ENCODE measurements at regions not wholly inside any gene's neighbourhood (a gene's known extent, or its start where the extent isn't known, plus 50 kb on each side); places are given as distances from the start of the nearest gene placed in this dataset.

DNA sequence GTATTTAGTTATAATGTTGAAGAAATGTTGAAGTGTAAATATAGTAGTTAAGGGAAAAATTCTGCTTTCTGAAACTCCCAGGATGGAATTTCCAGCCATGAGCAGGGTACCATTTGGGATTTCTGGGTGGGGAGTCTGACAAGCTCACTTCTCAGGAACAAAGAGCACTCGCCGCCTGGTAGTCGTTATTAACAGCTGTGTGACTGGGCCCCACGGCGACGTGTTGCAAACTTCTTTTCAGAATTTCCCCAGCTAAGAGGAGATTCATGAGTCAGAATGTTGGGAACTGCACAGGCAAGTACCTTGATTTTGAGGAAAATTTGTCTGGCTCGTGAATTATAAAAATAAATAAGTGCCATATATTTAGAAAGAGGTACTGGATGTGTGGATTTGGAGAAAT, 103.7 kb downstream of the LACC1 start:
- in situ Hi-C loops (cut with HindIII; ENCODE audit: low sequenced_read_pairs) = no loop called here

DNA sequence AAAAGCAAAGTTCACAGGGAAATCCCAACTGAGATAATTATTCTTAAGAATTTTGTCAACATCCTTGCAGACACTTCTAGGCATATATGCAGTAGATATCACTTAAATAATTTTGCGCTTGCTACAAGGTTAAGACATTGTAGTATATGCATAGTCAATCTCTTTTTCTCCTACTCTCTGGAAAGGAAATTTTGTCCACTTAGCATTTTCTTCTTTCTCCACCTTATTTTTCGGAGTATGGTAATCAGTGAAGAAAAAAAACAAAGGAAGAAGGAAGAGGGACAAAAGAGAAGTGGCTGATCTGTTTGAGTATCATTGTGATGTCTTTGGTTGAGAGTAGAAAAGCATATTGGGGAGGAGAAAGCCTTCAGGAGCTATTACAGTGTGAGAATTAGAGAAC, 104.6 kb downstream of the LACC1 start:
- in situ Hi-C loops (cut with HindIII; ENCODE audit: low sequenced_read_pairs) = no loop called here

DNA sequence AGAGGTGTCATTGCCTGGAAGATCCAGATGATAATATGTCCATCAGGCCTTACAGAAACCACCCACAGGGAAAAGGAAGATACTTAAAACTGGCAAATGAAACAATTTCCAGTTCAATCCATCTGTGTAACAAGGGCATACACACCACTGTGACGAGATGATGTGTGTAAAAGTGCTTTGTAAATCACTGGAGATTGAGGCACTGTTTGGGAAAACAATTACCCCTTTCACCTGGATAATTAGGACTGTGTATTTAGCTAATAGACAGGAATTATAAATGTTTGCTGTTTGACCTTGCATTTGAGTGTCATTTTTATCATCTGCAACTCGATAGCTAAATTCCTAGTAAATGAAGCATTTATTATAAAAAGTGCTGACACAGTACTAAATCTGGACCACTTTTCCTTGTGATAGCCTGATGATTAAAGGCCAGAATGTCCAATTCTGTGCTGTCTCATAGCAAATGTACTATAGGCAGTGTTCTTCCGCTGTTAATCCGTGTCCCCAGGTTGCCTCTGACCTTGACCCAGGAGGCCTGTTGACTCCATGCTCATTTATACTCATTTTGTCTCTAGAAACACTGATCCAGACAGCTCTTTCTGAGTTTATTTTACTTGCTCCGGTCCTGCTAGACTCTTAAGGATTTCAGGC, 105.8 kb downstream of the LACC1 start:
- in situ Hi-C loops (cut with HindIII; ENCODE audit: low sequenced_read_pairs) = no loop called here

DNA sequence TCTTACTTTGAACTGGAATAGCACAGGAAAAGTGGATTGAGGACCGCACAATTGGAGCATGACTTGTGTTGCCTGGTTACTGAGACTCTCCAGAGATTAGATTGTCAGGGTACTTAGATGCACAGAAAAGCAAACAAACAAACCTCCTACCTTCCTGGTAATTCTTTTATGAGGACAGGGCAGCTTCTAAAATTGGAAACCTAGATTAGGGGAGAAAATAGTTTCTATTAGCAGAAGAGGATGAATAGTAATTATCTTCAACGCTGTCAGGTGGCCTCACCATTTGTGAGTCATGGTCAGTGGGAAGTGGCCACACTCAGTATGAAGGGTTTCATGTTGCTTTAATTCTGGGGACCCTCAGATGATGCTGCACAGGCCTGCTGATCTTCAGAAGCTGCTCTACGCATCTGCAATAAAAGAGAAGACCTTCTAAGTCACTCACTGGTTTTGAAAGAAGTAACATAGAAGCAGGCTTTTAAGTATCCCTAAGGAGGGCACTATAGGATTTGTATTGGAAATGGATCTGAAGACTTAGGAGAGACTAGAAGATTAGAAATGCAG, 106.8 kb downstream of the LACC1 start:
- in situ Hi-C loops (cut with HindIII; ENCODE audit: low sequenced_read_pairs) = no loop called here

DNA sequence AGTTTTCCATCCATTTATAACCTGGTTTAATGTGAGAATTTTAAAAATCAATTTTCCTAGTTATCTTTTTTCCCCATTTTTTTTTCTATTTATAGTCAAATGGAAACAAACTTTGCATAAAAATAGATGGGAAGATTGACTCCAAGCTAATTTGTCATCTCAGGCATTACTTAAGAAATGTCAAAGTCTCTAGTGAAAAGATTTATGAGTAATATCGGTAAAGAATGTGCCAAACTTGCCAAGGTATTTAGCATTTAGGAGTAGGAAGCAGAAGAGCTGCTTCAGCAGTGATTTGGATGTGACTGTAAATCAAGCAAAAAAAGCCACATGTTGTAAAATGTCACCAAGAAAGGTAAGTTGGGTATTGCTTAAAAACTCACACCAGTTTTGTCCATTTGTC, 108.6 kb downstream of the LACC1 start:
- in situ Hi-C loops (cut with HindIII; ENCODE audit: low sequenced_read_pairs) = no loop called here

DNA sequence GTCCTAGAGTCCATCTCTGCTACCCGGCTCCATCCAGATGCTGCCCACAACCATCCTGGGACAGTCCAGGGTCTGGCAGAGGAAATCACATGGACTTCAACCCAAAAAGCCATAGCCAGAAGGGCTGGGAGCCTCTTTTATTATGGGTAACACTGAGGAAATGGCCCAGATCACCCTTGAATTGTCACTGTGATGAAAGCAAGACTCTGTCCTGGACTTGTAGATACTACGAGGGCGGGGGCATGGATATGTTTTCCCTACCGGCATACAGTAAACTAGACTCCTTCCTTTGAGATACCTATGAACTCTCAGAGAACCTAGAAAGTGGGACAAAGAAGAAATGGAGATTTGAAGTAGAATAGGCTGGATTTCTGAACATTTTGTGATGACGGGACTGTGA, 110.3 kb downstream of the LACC1 start:
- in situ Hi-C loops (cut with HindIII; ENCODE audit: low sequenced_read_pairs) = no loop called here

DNA sequence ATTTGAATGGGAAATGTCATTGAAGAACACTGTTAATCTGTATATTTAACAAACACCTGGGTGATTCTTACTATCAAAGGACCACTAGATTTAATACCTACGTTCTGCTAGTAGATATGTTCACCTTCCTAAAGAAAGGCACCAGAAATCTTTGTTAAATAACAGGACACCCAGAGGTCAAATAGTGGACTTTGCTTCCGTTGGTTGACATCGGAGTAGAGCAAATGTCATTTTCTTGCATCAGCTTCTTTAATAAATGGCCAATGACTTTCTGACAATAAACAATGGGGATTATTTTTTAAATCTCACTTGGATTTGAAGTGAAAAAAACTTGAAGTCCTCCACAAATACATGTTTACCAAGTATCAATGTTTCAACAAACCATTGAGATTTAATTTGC, 111.1 kb downstream of the LACC1 start:
- in situ Hi-C loops (cut with HindIII; ENCODE audit: low sequenced_read_pairs) = no loop called here

DNA sequence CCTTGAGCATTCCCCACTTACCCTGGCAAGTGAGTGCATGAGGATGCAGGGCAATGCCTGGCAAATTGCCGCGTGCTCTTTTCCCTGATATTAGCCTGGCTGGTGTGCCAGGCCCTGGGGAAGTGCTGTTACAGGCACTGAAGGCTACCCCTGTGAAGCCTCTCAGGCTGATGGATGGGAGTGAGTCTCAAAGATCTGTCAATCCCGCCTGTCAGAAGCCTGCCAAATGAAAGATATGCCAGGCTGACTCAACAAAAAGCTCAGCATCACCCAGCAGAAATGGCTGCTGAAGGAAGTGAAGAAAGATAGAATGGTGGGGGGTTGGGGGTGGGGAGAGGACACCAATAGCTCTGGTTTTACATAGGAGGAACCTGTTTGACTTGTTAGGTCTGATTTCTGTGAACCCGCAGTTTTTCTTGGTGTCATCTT, 112.1 kb downstream of the LACC1 start:
- in situ Hi-C loops (cut with HindIII; ENCODE audit: low sequenced_read_pairs) = no loop called here

DNA sequence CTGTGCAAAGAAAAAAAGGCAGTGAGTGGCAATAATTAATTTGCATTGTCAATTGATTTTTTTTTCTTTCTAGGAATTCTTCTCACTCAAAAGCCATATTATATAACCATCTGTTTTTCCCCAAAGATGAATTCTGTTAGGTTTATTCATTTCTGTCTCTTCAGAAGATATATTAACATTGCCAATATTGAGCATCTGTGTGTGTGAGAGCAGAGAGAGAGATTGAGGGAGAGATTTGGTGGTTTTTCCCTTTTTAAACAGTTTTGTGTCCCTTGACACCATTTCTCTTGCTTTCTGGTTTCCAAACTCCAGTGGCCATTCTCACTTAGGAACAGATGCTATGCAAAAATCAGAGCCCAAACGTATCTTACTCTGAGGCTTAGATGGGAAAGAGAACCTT, 112.5 kb downstream of the LACC1 start:
- in situ Hi-C loops (cut with HindIII; ENCODE audit: low sequenced_read_pairs) = no loop called here

DNA sequence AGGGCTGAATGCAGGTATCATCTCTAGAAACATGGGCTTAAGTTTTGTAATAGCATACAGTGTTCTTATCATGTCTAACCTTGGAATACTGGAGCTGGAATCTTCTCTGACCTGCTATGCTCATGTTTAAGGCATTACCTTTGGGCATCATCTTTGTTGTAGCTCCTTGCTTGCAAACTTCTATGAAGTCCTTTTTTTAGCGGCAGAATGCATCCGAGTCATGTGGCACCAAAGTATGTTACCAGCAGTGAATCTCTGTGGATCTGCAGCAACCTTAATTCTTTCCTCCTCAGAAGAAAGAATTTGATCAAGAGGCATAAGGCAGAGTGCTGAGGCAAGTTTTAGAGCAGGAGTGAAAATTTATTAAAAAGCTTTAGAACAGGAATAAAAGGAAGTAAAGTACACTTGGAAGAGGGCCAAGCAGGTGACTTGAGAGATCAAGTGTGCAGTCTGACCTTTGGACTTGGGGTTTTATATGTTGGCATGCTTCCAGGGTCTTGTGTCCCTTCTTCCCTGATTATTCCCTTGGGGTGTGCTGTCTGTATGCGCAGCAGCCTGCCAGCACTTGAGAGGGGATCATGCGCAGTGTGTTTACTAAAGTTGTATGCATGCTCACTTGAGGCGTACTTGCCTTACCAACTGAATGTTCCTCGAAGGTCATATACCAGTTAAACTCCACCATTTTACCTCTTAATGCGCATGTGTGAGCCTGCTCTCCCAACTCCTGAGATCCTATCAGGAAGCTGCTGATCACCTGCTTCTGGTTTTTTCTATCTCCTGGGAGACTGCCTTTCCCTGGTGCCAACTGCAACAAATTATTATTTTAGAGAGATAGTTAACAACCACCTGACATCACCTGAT, 115.5 kb downstream of the LACC1 start:
- in situ Hi-C loops (cut with HindIII; ENCODE audit: low sequenced_read_pairs) = no loop called here

DNA sequence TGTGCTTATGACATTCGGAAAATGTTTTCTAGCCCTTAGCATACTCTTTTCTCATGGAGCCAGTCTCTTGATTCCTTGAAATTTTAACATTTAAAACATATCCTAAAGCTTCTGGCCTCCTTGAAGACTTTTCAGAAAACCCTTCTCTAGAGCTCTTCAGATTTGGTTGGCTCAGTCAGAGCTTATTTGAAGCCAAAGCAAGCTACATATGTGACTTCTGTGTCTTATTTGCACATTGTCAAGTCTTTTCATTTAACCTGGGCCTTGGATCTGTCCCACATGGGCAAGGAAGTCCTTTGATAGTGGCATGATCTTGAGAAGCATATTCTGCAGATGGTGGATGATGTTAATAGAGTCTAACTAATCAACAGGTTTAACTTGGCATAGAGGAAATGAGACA, 116.5 kb downstream of the LACC1 start:
- in situ Hi-C loops (cut with HindIII; ENCODE audit: low sequenced_read_pairs) = no loop called here

DNA sequence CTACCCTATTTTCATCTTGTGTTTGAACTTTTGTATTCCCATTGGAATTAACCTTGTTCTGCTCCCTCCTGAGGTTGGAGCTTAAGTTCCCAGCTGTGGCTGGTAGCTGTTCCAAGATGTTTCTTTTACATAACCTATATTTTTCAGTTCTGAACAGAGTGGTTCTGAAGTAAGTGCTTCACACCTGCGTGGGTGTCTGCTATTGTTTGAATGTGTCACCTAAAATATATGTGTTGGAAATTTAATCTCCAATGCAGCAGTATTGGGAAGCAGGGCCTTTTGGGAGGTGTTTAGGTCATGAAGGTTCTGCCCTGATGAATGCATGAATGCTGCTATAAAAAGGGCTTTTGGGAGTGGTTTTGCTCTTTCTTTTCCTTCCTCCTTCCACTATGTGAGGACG, 123.8 kb downstream of the LACC1 start:
- in situ Hi-C loops (cut with HindIII; ENCODE audit: low sequenced_read_pairs) = no loop called here

DNA sequence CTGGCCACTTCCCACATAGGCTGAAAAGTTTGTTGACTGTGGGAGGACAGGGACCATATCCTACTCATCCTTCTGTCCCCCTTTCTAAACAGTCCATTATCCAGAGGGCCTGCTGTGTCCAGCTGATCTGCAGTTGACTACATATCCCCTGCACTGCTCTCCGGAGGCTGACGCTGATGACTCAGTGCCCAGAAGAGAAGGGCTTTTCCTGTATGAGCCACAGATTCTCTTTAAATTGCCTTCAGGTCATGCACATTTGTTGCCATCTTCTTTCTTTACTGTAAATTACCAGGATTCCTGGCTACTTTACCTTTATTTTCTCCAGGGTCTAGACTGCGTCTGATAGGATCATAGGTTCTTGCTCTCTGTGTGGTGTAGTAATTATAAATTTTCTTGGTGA, 125.2 kb downstream of the LACC1 start:
- in situ Hi-C loops (cut with HindIII; ENCODE audit: low sequenced_read_pairs) = no loop called here

DNA sequence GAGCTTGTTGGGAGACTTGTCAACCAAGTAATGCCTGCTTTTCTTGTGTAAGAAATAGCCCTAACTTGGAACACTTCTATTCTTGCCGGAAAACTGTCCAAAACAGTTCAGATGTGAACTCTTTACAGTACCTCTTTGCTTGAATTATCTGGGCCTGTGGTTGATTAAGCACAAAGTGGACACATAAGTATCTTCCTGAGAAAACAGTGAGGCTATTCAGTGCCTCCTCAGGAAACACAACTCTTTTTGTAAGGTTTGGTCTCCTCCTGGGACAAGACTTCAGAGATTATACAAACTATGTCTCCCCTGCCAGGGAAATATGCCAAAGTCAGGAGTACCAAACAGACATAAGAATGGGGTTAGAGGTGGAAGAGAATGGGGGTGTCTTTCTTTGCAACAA, 127.7 kb downstream of the LACC1 start:
- in situ Hi-C loops (cut with HindIII; ENCODE audit: low sequenced_read_pairs) = no loop called here

DNA sequence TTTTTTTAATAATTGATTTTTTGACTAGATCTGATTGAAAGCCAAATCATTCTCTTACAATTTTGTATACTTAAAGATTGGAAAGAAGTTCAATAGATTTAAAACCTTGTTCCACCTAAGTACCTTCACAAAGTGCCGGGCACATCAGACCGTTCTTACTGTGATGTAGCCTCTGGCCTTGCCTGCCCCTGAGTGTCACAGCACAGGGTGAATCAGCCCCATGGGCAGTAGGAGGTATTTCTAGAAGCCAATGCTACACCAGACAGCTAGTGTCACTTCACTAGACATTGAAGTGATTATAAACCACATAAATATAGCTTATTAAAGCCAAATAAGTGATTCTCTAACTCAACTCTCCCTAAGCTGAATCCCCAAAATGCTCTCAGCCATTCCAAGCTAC, 131.3 kb downstream of the LACC1 start:
- in situ Hi-C loops (cut with HindIII; ENCODE audit: low sequenced_read_pairs) = no loop called here

DNA sequence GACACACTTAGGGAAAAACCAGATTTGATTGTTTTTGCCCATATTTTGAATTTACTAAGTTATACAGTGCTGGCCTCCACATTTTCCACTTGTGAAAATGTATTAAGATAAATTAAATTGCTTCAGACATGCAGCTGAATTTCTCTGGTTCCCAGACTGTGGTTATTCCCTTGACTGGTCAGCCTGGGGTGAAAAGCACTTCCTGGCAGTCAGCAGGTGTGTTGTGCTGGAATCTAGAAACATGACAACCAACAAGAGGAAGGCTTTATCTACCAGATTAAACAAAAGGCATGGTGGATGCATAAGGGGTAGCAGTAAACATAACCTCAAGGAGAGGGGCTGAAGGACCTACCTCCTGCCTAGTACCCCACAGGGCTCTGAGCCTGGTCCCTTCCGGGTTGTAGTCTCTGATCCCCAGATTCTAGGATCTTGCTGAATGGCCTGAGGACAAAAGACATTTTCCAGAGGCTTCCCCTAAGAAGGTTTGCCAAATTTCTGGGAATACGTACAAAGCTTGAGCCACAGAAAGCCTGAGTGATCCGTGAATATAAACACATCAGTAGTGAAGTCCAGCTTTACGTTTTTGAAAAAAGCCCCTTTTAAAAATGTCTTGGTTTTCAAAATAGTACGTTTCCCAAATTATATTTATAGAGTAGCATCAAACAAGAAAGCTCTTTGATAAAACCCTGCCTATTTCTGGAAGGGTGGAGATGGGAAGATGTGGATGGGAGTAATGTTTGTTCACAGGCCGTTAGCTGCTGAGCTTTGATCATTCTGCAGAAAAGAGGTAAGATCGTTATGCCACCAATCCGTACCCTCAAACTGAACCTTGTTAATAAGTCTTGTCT, 133.4 kb downstream of the LACC1 start:
- in situ Hi-C loops (cut with HindIII; ENCODE audit: low sequenced_read_pairs) = no loop called here

DNA sequence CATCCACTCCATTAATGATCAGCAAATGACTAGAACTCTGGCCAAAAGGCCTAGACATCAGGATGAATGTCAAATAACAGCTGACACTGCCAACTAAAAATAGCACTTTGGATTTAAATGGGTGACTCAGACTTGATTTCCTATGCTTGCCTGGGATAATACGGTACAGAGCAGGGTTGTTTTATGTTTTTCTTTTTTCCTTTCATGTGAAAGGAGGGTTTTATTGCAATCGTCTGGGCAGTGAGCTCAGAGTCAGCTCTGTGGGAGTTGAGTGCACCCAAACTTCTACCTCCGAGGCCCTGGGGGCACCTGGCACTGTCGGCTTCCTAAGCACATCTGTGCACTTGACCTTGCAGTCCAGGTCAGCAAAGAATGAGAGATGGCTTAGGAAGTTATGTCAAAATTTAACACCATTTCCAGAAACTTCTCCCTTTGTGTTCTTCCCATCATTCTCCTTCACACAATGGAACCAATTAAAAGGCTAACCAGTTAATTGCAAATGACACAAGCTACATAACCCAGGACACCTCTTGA, 134.1 kb downstream of the LACC1 start:
- in situ Hi-C loops (cut with HindIII; ENCODE audit: low sequenced_read_pairs) = no loop called here

DNA sequence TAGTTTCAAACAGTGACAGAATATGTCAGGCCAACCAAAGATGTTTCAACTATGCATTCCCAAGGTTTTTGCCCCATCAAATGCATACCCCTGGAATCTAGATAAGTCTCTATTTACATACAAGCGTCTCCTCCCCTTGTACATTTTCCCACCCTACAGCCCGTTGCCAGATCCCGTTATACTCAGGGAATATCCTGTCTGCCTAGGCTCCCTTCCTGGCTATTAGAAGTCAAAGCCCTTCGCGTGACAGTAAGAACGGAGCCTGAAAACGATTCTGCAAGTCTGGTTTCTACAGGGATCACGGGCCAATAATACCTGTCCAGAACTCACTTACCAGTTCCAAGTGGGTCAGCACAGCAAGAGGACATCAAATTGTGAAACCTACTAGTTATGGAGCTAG, 134.8 kb downstream of the LACC1 start:
- in situ Hi-C loops (cut with HindIII; ENCODE audit: low sequenced_read_pairs) = no loop called here

DNA sequence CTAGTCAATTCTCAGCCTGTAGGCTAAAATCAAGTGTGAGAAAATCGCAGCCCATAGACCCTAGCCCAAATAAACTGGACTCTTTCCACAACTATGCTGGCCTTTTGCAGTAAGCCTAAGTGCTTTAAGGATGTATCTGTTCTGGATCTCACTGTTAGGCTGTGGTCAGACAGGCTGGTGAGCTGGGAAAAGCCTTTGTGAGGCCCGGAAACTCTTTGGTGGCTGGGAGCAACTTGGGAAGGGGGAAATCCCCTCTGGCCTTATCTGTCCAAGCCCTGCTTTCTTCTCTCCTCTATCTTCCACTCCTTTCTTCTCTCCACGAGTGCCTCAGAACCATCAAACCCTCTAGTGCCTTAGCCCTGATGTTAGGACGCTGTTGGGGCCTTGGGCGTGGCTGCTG, 135.4 kb downstream of the LACC1 start:
- in situ Hi-C loops (cut with HindIII; ENCODE audit: low sequenced_read_pairs) = no loop called here

DNA sequence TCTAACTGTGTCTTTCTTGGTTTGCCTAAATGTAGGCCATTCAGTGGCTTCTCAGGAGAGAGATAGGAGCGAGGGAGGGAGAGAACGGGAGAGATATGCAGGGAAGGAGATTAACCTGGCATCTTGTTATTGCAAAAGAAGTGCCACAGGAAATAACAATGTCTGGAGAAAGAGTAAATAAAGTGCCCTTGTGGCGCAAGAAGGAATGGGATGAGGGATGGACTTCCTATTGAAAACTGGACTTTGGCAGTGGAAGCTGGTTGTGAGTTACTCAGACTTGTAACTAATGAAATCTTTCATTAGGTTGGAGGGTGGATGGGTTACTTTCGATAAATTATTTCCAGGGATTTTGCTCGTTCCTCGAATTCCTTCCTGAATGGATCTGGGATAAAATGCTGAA, 136.1 kb downstream of the LACC1 start:
- in situ Hi-C loops (cut with HindIII; ENCODE audit: low sequenced_read_pairs) = no loop called here

DNA sequence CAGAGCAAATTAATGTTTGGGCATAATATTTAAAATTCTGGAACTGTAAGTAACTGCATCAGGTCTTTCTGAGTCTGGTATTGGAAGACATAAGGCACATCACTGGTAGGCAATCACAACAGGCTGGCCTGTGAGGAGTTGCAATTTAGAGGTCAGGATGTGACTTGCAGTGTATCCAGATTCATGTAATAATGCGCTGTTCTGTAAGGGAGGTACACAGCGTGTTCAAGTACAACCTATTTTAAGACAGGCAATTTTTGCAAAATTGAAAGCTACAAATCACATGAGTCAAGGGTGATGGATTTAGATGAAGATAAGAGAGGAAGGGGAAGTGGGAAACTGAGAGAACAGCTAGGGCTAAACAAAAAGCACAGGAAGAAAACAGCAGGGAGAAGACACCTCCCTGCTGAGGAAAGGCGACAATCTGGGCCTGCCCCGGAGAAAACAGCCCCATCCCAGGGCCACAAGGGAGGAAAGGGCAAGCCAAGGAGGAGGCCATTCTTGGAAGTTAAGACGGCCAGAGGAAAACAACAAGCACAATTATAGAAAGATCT, 138.1 kb downstream of the LACC1 start:
- in situ Hi-C loops (cut with HindIII; ENCODE audit: low sequenced_read_pairs) = no loop called here

Measured in endothelial cell of hepatic sinusoid (primary cell).